Keratinocyte (primary cell): ENCODE measurements at regions not wholly inside any gene's neighbourhood (a gene's known extent, or its start where the extent isn't known, plus 50 kb on each side); places are given as distances from the start of the nearest gene placed in this dataset.

Experiments used
- EZH2 ChIP-seq: IDR thresholded peaks from one replicate; pipeline ENCODE4 v1.6.1; 2012; ENCODE audit warnings: inconsistent platforms, mild to moderate bottlenecking, low read length, moderate library complexity
- TF ChIP-seq, protein P1 (sequence below), 3 experiments: IDR thresholded peaks in 1 of 3; conservative IDR thresholded peaks in 1 of 3; optimal IDR thresholded peaks in 1 of 3; 2 replicates in 2 of 3; 3 replicates in 1 of 3; pipeline versions ENCODE3 to v1.5.1; 2011; ENCODE audit warnings: low read length in 3 of 3, mild to moderate bottlenecking in 3 of 3, moderate library complexity in 2 of 3, control low read depth in 1 of 3, inconsistent platforms in 1 of 3; ENCODE audit not compliant: insufficient read depth in 2 of 3; ENCODE audit errors: extremely low read depth in 1 of 3

DNA sequence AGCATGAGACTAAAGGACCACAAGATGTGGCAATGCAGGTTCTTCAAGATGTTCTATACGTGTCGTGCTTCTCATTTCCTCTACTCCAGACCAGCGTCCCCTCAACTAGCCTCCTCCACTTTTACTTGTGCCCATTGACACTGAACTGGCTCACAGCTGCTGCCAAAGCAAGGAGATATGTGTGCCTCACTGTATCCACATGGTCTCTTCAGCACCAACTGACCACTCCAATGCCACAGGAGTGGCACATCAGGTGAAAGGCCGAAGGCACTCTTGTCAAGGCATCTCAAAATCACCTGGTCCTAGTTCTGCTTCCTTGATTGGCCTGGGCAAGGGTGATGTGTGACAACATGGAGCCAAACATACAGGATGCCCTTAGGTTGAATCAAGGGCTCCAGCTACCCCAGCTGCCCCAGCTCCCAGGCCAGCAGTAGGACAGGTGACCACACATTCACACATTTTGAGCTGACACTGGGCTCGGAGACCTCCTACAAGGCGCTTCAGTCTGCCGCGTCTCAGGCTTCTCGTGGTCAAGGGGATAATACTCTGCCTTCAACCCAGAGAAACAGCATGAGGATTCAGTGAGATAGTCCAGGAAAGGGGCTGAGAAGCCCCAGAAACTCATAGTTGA is 205.2 kb upstream of the CDH4 start:
- TF ChIP-seq, protein P1, sequence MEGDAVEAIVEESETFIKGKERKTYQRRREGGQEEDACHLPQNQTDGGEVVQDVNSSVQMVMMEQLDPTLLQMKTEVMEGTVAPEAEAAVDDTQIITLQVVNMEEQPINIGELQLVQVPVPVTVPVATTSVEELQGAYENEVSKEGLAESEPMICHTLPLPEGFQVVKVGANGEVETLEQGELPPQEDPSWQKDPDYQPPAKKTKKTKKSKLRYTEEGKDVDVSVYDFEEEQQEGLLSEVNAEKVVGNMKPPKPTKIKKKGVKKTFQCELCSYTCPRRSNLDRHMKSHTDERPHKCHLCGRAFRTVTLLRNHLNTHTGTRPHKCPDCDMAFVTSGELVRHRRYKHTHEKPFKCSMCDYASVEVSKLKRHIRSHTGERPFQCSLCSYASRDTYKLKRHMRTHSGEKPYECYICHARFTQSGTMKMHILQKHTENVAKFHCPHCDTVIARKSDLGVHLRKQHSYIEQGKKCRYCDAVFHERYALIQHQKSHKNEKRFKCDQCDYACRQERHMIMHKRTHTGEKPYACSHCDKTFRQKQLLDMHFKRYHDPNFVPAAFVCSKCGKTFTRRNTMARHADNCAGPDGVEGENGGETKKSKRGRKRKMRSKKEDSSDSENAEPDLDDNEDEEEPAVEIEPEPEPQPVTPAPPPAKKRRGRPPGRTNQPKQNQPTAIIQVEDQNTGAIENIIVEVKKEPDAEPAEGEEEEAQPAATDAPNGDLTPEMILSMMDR (optimal IDR thresholded peaks at IDR 0.05 in 1 of 3, IDR thresholded peaks at IDR 0.05 in 1 of 3, conservative IDR thresholded peaks at IDR 0.05 in 1 of 3; ENCODE audit: extremely low read depth in 1 of 3, insufficient read depth in 2 of 3, low read length in 3 of 3): no peak
- no peak for TF ChIP-seq EZH2
